ENCODE measurements at regions not wholly inside any gene's neighbourhood (a gene's known extent, or its start where the extent isn't known, plus 50 kb on each side); places are given as distances from the start of the nearest gene placed in this dataset.

DNA sequence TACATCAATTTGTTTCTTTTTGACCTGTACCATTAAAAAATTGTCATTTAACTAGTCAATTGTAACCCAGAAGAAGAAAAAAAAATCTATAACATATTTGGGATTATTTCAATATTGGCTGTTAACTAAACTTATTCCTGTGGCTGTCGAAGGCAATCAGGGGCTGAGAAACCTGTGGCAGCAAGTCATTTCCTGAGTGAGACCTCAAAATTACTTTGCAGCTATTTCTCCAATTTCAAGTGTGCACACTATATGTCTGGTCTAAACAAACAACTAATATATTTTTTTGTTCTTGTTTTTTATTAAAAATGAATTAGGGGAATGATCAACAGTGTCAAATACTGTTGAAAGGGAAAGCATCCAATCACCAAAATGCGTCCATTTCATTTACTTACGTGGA is 1357.6 kb upstream of the B3GALT2 start:
- no peak for TF ChIP-seq CTCF (IDR thresholded peaks at IDR 0.05; ENCODE audit: insufficient read depth in 1 of 2, low read depth in 1 of 2, low read length in 1 of 2, severe bottlenecking in 1 of 2, unreplicated experiment in 1 of 2)
- CTCF ChIA-PET, result no interaction called here
- BruUV-seq (replicated peaks), result no TSS peak
- Mint-ChIP-seq H3K9me3 (ENCODE audit: unreplicated experiment) (no peaks in the 10 kb centered on the region), H3K4me1 (ENCODE audit: low read depth, unreplicated experiment) (no peaks in the 10 kb centered on the region), H3K27me3 (ENCODE audit: insufficient read depth, unreplicated experiment) (no peaks in the 10 kb centered on the region), H3K36me3 (ENCODE audit: insufficient read depth, unreplicated experiment) (no peaks in the 10 kb centered on the region), H3K4me3 (ENCODE audit: unreplicated experiment) (no peak overlapping the region), H3K27ac (ENCODE audit: unreplicated experiment) (no peak overlapping the region)
- intact Hi-C loops (cut with micrococcal nuclease; ENCODE audit: unreplicated experiment), result no loop called here
- H3K4me3 ChIP-seq (ENCODE audit: low read depth, low read length), result no peak overlapping the region
- H3K36me3 ChIP-seq (ENCODE audit: control insufficient read depth, insufficient read depth, low read length), result no peaks in the 10 kb centered on the region
- H3K9me3 ChIP-seq, result no peaks in the 10 kb centered on the region
- DNase-seq, result no peak
- POLR2A ChIA-PET, result no interaction called here
- H3K27me3 ChIP-seq (replicated peaks; ENCODE audit: control insufficient read depth, insufficient read depth, low read length), result no peaks in the 10 kb centered on the region
- no peaks in the 10 kb centered on the region for H3K4me1 ChIP-seq

GRCh38 chr1:194538453-194538852 is 1352.0 kb upstream of the B3GALT2 start:
- H3K4me3 ChIP-seq (ENCODE audit: low read depth, low read length), result no peak overlapping the region
- POLR2A ChIA-PET, result no interaction called here
- CTCF ChIA-PET, result no interaction called here
- BruUV-seq (replicated peaks), result no TSS peak
- Mint-ChIP-seq H3K4me3 (ENCODE audit: unreplicated experiment) (no peak overlapping the region), H3K27me3 (ENCODE audit: insufficient read depth, unreplicated experiment) (no peaks in the 10 kb centered on the region), H3K9me3 (ENCODE audit: unreplicated experiment) (peaks cover 18% of the 10 kb centered on the region), H3K27ac (ENCODE audit: unreplicated experiment) (no peak overlapping the region), H3K36me3 (ENCODE audit: insufficient read depth, unreplicated experiment) (no peaks in the 10 kb centered on the region), H3K4me1 (ENCODE audit: low read depth, unreplicated experiment) (peaks cover 7% of the 10 kb centered on the region)
- no peaks in the 10 kb centered on the region for H3K27me3 ChIP-seq (replicated peaks; ENCODE audit: control insufficient read depth, insufficient read depth, low read length)
- no peaks in the 10 kb centered on the region for H3K36me3 ChIP-seq (ENCODE audit: control insufficient read depth, insufficient read depth, low read length)
- H3K9me3 ChIP-seq, result no peaks in the 10 kb centered on the region
- H3K4me1 ChIP-seq, result peaks cover 12% of the 10 kb centered on the region
- TF ChIP-seq CTCF (IDR thresholded peaks at IDR 0.05; ENCODE audit: insufficient read depth in 1 of 2, low read depth in 1 of 2, low read length in 1 of 2, severe bottlenecking in 1 of 2, unreplicated experiment in 1 of 2), result no peak
- intact Hi-C loops (cut with micrococcal nuclease; ENCODE audit: unreplicated experiment), result no loop called here
- DNase-seq, result no peak

- Mint-ChIP-seq H3K27me3 (ENCODE audit: insufficient read depth, unreplicated experiment) (no peaks in the 10 kb centered on the region), H3K9me3 (ENCODE audit: unreplicated experiment) (peaks cover 22% of the 10 kb centered on the region), H3K27ac (ENCODE audit: unreplicated experiment) (no peak overlapping the region), H3K36me3 (ENCODE audit: insufficient read depth, unreplicated experiment) (no peaks in the 10 kb centered on the region), H3K4me1 (ENCODE audit: low read depth, unreplicated experiment) (peaks cover 10% of the 10 kb centered on the region), H3K4me3 (ENCODE audit: unreplicated experiment) (no peak overlapping the region)
- DNase-seq, result no peak
- H3K4me3 ChIP-seq (ENCODE audit: low read depth, low read length), result no peak overlapping the region
- H3K9me3 ChIP-seq, result no peaks in the 10 kb centered on the region
- H3K4me1 ChIP-seq, result peaks cover 12% of the 10 kb centered on the region
- ChIA-PET POLR2A (no interaction called here), CTCF (no interaction called here)
- no TSS peak for BruUV-seq (replicated peaks)
- TF ChIP-seq CTCF (IDR thresholded peaks at IDR 0.05; ENCODE audit: insufficient read depth in 1 of 2, low read depth in 1 of 2, low read length in 1 of 2, severe bottlenecking in 1 of 2, unreplicated experiment in 1 of 2), result no peak
- H3K27me3 ChIP-seq (replicated peaks; ENCODE audit: control insufficient read depth, insufficient read depth, low read length), result no peaks in the 10 kb centered on the region
- intact Hi-C loops (cut with micrococcal nuclease; ENCODE audit: unreplicated experiment), result no loop called here
- no peaks in the 10 kb centered on the region for H3K36me3 ChIP-seq (ENCODE audit: control insufficient read depth, insufficient read depth, low read length)
Observed at GRCh38 chr1:194537521-194537920, 1351.1 kb upstream of the B3GALT2 start.
